Adrenal gland (tissue), 9 donors: ENCODE measurements at regions not wholly inside any gene's neighbourhood (a gene's known extent, or its start where the extent isn't known, plus 50 kb on each side); places are given as distances from the start of the nearest gene placed in this dataset.

Experiments used
- DNase-seq, 7 donors: peaks; one replicate each; pipeline ENCODE4 v3.0.0-alpha.2; 2019 to 2020
- H3K27ac ChIP-seq, 5 donors: fragments of 200-600 bp; sonication (generic) in 4 of 5; 1 replicate in 3 of 5; 2 replicates in 2 of 5; pipeline versions ENCODE4 v1.5.1 to v1.8.0; 2016 to 2020; ENCODE audit warnings: mild to moderate bottlenecking in 1 of 5
- H3K27me3 ChIP-seq: fragments of 200-600 bp; 2 replicates; pipeline ENCODE4 v1.8.0; 2021
- H3K36me3 ChIP-seq, 2 donors: fragments of 200-600 bp; replicated peaks in 1 of 2; 1 replicate in 1 of 2; 2 replicates in 1 of 2; pipeline versions ENCODE4 v1.5.1 to v1.8.0; 2018 to 2022
- H3K4me1 ChIP-seq, 2 donors: fragments of 200-600 bp; replicated peaks in 1 of 2; 1 replicate in 1 of 2; 2 replicates in 1 of 2; pipeline versions ENCODE4 v1.5.1 to v1.8.0; 2018 to 2021
- H3K4me3 ChIP-seq, 4 donors: fragments of 200-600 bp; sonication (generic) in 3 of 4; one replicate each; pipeline ENCODE4 v1.5.1; 2016 to 2018
- H3K9me3 ChIP-seq, 3 donors: fragments of 200-600 bp; sonication (generic) in 1 of 3; replicated peaks in 1 of 3; 1 replicate in 2 of 3; 2 replicates in 1 of 3; pipeline versions ENCODE4 v1.5.1 to v1.8.0; 2016 to 2021
- POLR2A ChIP-seq, 2 donors: fragments of 450-650 bp; IDR thresholded peaks; one replicate each; pipeline ENCODE4 v1.6.1; 2017; ENCODE audit warnings: antibody characterized with exemption in 2 of 2, mild to moderate bottlenecking in 2 of 2, moderate library complexity in 1 of 2
- WGBS, 4 donors: extraction: QIAGEN DNeasy Blood & Tissue Kit in 2 of 4; methylation state at CpG; one replicate each; pipeline versions ENCODE4 v1.1.5 to v1.1.7; 2013 to 2017; 5-methylcytosine and 5-hydroxymethylcytosine counted together
- intact Hi-C, 2 donors: fragments of 100-400 bp; cut with DNase I; formaldehyde crosslinking; loops; one replicate each; pipeline versions ENCODE4 v1.14.1 to v1.15.0; 2022 to 2023
- TF ChIP-seq, protein P1 (sequence below), 6 experiments: fragments of 450-650 bp in 4 of 6; fragments of 200-600 bp in 2 of 6; sonication (generic) in 1 of 6; IDR thresholded peaks; 1 replicate in 5 of 6; 2 replicates in 1 of 6; pipeline versions ENCODE4 v1.5.1 to v1.8.0; 2016 to 2021; ENCODE audit warnings: antibody characterized with exemption in 6 of 6, mild to moderate bottlenecking in 2 of 6, moderate library complexity in 1 of 6
- donor health status: healthy with polysubstance abuse.
- donor health status: Bipolar disorder and iron deficiency.
- donor health status: DM: yes; HTN: yes; CAD: no.
- donor health status: DM: no; HTN: no; CAD: no.
- donor health status: DM: no; HTN: no; CAD: no.

DNA sequence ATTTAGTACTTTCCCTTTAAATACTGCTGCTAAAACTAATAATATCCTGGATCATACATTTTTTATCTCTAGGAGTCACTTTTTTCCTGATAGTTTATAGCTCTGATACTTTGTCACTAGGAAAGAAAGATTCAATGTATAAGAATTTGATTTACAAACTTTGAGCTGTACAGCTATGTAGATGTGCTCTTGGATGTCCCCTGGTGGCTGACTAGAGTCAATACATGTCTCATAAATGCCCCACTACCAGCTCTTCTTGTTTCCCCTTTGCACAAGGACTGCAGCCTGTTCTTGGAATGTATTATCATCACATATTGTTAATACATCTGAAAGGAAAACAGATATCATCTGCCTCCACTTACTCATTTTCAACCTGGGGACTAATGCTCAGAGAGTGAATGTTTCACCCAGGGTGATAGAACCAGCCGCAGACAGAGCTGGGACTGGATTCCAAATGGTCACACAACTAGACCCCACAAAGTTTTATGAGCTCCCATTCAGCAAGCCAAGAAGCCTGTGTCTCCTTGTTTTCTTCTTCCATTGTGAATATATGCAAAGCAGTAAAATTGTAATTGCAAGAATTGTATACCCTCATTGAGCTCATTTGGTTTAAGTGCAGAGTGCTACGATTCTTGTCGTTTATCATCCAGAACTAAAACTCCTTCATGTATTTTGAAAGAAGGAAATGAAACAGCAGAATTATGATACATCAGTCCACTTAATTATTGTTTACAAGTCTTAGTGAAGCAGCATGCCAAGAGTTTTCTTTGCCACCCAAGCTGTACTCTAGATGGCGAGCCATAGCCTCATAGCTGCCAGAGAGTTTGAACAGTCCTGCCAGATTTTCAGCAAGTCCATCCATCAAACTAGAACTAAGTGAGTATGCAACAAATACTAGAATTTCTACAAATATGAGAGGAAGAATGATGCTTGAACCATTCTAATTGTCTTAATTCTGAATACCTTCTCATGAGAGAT lies 261.6 kb upstream of the LMCD1 start:
- Histone ChIP-seq H3K27ac (no peak overlapping the region), H3K4me3 (no peak overlapping the region), H3K9me3 (peaks cover 0 to 6% (median 0%) of the 10 kb centered on the region in 3 donors), H3K36me3 (no peaks in the 10 kb centered on the region), H3K27me3 (no peaks in the 10 kb centered on the region), H3K4me1 (no peaks in the 10 kb centered on the region)
- WGBS, 4 donors = 77 to 79% (median 78%) methylated on average over 4 of the region's 4 CpGs
- TF ChIP-seq, protein P1, sequence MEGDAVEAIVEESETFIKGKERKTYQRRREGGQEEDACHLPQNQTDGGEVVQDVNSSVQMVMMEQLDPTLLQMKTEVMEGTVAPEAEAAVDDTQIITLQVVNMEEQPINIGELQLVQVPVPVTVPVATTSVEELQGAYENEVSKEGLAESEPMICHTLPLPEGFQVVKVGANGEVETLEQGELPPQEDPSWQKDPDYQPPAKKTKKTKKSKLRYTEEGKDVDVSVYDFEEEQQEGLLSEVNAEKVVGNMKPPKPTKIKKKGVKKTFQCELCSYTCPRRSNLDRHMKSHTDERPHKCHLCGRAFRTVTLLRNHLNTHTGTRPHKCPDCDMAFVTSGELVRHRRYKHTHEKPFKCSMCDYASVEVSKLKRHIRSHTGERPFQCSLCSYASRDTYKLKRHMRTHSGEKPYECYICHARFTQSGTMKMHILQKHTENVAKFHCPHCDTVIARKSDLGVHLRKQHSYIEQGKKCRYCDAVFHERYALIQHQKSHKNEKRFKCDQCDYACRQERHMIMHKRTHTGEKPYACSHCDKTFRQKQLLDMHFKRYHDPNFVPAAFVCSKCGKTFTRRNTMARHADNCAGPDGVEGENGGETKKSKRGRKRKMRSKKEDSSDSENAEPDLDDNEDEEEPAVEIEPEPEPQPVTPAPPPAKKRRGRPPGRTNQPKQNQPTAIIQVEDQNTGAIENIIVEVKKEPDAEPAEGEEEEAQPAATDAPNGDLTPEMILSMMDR (IDR thresholded peaks at IDR 0.05) = peak; percentile 59 to 82 (median 70)
- TF ChIP-seq POLR2A (IDR thresholded peaks at IDR 0.05) = no peak
- intact Hi-C loops = no loop called here
- peak in 5 of 7 donors; percentile 17 to 44 (median 23) for DNase-seq

DNA sequence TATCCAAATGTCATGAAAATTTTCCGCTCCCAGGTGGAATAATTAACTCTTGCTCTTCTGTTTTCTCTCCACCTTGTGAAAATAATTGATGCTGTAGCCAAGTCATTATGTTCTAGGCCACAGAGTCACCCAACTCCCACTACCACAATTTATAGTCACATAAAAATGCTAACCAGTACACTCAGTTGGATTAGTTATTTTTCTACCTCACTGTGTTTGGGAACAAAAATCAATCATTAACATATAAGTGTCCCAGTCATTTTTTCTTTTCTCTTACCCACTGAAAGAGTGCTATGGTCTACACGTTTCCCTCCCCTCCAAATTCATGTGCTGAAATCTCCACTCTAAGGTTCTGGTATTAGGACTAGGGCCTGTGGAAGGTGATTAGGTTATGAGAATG lies 255.6 kb upstream of the LMCD1 start:
- Histone ChIP-seq H3K9me3 (peaks cover 0 to 6% (median 0%) of the 10 kb centered on the region in 3 donors), H3K27ac (no peak overlapping the region), H3K36me3 (no peaks in the 10 kb centered on the region), H3K4me3 (no peak overlapping the region), H3K27me3 (no peaks in the 10 kb centered on the region), H3K4me1 (no peaks in the 10 kb centered on the region)
- 24 to 72% (median 53%) methylated on average over 2 of the region's 2 CpGs for WGBS, 4 donors
- intact Hi-C loops = no loop called here
- no peak for DNase-seq
- TF ChIP-seq, protein P1 (IDR thresholded peaks at IDR 0.05) = no peak
- no peak for TF ChIP-seq POLR2A (IDR thresholded peaks at IDR 0.05)

DNA sequence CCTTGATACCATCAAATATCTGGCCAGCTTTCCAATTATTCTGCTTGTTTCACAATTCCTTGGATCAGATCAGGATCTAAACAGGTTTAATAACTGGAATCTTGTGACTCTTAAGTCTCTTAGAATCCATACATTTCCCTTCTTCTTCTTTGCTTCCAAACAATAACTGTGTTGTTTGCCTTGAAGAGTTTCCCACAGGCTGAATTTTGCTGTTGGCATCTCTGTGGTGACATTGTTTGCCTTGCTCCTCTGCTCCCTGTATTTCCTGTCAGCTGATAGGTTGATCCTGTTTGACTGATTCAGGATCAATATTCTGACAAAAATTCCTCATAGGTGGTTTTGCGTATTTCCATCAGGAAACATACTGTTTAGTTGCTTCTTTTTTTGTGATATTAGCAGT lies 248.4 kb upstream of the LMCD1 start:
- no peaks in the 10 kb centered on the region for H3K9me3 ChIP-seq
- H3K4me1 ChIP-seq = peaks cover 0 to 8% of the 10 kb centered on the region in 2 donors
- H3K36me3 ChIP-seq = no peaks in the 10 kb centered on the region
- no peak for TF ChIP-seq POLR2A (IDR thresholded peaks at IDR 0.05)
- TF ChIP-seq, protein P1 (IDR thresholded peaks at IDR 0.05) = no peak
- H3K27ac ChIP-seq = no peak overlapping the region
- WGBS, 4 donors = 80 to 95% (median 87%) methylated on average over 1 of the region's 1 CpG
- DNase-seq = no peak
- no peak overlapping the region for H3K4me3 ChIP-seq
- intact Hi-C loops = no loop called here
- no peaks in the 10 kb centered on the region for H3K27me3 ChIP-seq

DNA sequence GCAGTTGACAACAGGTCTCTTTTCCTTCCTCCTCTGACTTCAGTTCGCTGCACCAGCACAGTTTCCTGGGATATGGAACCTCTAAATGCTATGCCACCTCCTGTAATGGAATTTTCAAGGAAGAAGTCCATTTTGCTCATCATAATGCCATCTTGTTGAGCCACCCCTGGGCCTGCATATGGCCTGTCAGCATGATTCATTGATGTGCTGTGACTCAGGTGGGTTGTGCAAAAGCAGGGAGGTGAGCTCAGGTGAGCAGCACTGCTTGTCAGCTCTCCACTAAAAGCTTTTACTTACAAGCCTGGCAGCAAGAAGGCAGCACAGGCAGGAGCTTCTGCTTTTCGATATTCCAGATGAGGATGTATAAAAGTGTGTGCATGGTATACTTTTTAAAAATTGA lies 247.1 kb upstream of the LMCD1 start:
- H3K4me1 ChIP-seq = peaks cover 0 to 8% of the 10 kb centered on the region in 2 donors
- intact Hi-C loops = no loop called here
- no peaks in the 10 kb centered on the region for H3K27me3 ChIP-seq
- TF ChIP-seq, protein P1 (IDR thresholded peaks at IDR 0.05) = no peak
- no peak for TF ChIP-seq POLR2A (IDR thresholded peaks at IDR 0.05)
- H3K9me3 ChIP-seq = no peaks in the 10 kb centered on the region
- H3K27ac ChIP-seq = no peak overlapping the region
- no peak overlapping the region for H3K4me3 ChIP-seq
- no peaks in the 10 kb centered on the region for H3K36me3 ChIP-seq
- WGBS, 4 donors = 82 to 92% (median 87%) methylated on average over 2 of the region's 2 CpGs
- DNase-seq = no peak
